ENCODE measurements at regions not wholly inside any gene's neighbourhood (a gene's known extent, or its start where the extent isn't known, plus 50 kb on each side); places are given as distances from the start of the nearest gene placed in this dataset.
A peak's percentile ranks its signal among the peaks of the same experiment; 100 is the strongest.

DNA sequence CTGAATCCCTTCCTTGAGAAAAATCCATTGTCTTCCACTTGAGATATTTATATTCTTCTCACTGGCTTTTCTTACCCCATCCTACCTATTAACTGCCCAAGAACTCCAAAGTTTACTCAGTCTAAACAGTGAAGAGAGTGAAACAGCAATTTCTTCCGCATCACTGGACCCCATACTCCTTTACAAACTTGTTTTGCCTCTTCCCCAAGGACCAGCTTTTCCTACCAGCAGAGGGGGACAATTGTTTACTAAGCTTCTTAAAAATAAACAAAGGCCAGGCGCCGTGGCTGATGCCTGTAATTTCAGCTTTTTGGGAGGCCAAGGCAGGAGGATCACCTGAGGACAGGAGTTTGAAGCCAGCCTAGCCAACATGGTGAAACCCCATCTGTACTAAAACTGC, 52.0 kb downstream of the LRATD1 start:
- no peaks in the 10 kb centered on the region for H3K9me3 ChIP-seq (ENCODE audit: control insufficient read depth, insufficient read depth, low read length)
- H3K36me3 ChIP-seq (ENCODE audit: control insufficient read depth, insufficient read depth, low read length), result no peaks in the 10 kb centered on the region
- no peaks in the 10 kb centered on the region for H3K4me1 ChIP-seq (ENCODE audit: control insufficient read depth, insufficient read depth, low read length)
- no peaks in the 10 kb centered on the region for H3K27me3 ChIP-seq (ENCODE audit: control insufficient read depth, insufficient read depth, low read length)
- no peak for DNase-seq (ENCODE audit: low read depth in 4 of 6, low spot score in 6 of 6)
- 85% methylated on average over 3 of the region's 3 CpGs for WGBS (ENCODE audit: insufficient coverage)
- no peak overlapping the region for H3K27ac ChIP-seq (ENCODE audit: low read depth, low read length)
- H3K4me3 ChIP-seq (ENCODE audit: low read depth, low read length), result no peak overlapping the region

DNA sequence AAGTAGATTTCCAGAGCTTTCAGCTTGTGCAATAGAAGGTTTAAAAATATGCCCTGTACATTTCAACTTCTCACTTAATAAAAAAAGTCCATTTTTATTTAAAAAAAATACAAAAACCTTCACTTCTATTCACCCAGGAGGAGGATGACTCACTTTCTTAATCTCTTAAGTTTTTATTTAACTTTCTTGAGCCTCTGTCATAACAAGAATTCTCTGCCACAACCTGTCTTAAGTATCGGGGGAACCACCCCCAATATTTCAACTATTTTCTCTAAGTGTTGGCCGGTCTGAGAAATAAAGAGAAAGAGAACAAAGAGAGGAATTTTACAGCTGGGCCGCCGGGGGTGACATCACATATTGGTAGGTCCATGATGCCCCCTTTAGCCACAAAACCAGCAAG, 58.4 kb downstream of the LRATD1 start:
- no CpG with 5 or more reads among the region's 4 CpGs for WGBS (ENCODE audit: insufficient coverage)
- Histone ChIP-seq H3K27ac (ENCODE audit: low read depth, low read length) (no peak overlapping the region), H3K36me3 (ENCODE audit: control insufficient read depth, insufficient read depth, low read length) (no peaks in the 10 kb centered on the region), H3K9me3 (ENCODE audit: control insufficient read depth, insufficient read depth, low read length) (no peaks in the 10 kb centered on the region), H3K4me1 (ENCODE audit: control insufficient read depth, insufficient read depth, low read length) (no peaks in the 10 kb centered on the region), H3K4me3 (ENCODE audit: low read depth, low read length) (no peak overlapping the region), H3K27me3 (ENCODE audit: control insufficient read depth, insufficient read depth, low read length) (no peaks in the 10 kb centered on the region)
- DNase-seq (ENCODE audit: low read depth in 4 of 6, low spot score in 6 of 6), result no peak

DNA sequence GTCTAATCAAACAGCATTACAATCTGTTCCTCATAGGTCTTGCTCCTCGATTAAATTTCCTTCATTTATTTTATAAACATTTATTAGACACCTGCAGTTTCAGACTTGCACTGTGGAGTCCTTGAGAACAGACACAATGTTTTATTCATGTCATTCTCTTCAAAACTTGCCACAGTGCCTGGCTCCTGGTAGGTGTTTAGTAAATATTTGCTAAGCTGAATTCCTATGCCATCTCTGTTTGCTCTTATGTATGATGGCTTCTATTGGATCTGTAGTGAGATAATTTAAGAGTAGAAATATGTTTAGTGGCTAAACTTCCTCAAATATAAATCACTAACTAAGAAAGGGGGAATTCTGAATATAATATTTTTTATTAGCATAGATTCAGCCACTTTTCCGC, 61.4 kb downstream of the LRATD1 start:
- no peak overlapping the region for H3K27ac ChIP-seq (ENCODE audit: low read depth, low read length)
- 88% methylated on average over 1 of the region's 2 CpGs for WGBS (ENCODE audit: insufficient coverage)
- no peak for DNase-seq (ENCODE audit: low read depth in 4 of 6, low spot score in 6 of 6)
- no peaks in the 10 kb centered on the region for H3K9me3 ChIP-seq (ENCODE audit: control insufficient read depth, insufficient read depth, low read length)
- no peak overlapping the region for H3K4me3 ChIP-seq (ENCODE audit: low read depth, low read length)
- no peaks in the 10 kb centered on the region for H3K36me3 ChIP-seq (ENCODE audit: control insufficient read depth, insufficient read depth, low read length)
- no peaks in the 10 kb centered on the region for H3K4me1 ChIP-seq (ENCODE audit: control insufficient read depth, insufficient read depth, low read length)
- no peaks in the 10 kb centered on the region for H3K27me3 ChIP-seq (ENCODE audit: control insufficient read depth, insufficient read depth, low read length)

- WGBS (ENCODE audit: insufficient coverage), result 100% methylated on average over 1 of the region's 2 CpGs
- Histone ChIP-seq H3K27me3 (ENCODE audit: control insufficient read depth, insufficient read depth, low read length) (no peaks in the 10 kb centered on the region), H3K9me3 (ENCODE audit: control insufficient read depth, insufficient read depth, low read length) (no peaks in the 10 kb centered on the region), H3K4me1 (ENCODE audit: control insufficient read depth, insufficient read depth, low read length) (no peaks in the 10 kb centered on the region), H3K36me3 (ENCODE audit: control insufficient read depth, insufficient read depth, low read length) (no peaks in the 10 kb centered on the region), H3K27ac (ENCODE audit: low read depth, low read length) (no peak overlapping the region), H3K4me3 (ENCODE audit: low read depth, low read length) (no peak overlapping the region)
- DNase-seq (ENCODE audit: low read depth in 4 of 6, low spot score in 6 of 6), result no peak
These were observed 68.2 kb downstream of the LRATD1 start for GRCh38 chr2:14700753-14701152.

DNA sequence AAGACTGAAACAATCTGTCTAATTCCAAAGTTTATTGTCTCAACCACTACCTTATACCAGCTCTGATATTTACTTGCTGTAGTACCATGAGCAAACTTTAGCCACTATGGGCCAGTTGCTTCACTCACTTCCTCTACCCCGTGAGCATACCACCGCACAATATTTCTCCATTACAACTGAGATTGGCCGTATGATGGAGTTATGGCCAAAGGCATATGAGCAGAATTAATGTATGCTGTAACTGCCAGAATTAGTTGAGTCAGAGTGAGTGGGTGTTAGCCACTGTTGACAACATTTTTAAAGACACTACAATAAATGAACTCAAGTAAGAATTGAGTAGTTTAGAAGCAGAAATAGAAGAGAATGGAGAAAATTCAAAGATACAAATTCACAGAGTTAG, 69.7 kb downstream of the LRATD1 start:
- H3K27me3 ChIP-seq (ENCODE audit: control insufficient read depth, insufficient read depth, low read length), result no peaks in the 10 kb centered on the region
- no peak for DNase-seq (ENCODE audit: low read depth in 4 of 6, low spot score in 6 of 6)
- no peaks in the 10 kb centered on the region for H3K4me1 ChIP-seq (ENCODE audit: control insufficient read depth, insufficient read depth, low read length)
- no peak overlapping the region for H3K27ac ChIP-seq (ENCODE audit: low read depth, low read length)
- H3K9me3 ChIP-seq (ENCODE audit: control insufficient read depth, insufficient read depth, low read length), result no peaks in the 10 kb centered on the region
- H3K36me3 ChIP-seq (ENCODE audit: control insufficient read depth, insufficient read depth, low read length), result no peaks in the 10 kb centered on the region
- no CpG with 5 or more reads among the region's 3 CpGs for WGBS (ENCODE audit: insufficient coverage)
- no peak overlapping the region for H3K4me3 ChIP-seq (ENCODE audit: low read depth, low read length)

- H3K9me3 ChIP-seq (ENCODE audit: control insufficient read depth, insufficient read depth, low read length), result no peaks in the 10 kb centered on the region
- DNase-seq (ENCODE audit: low read depth in 4 of 6, low spot score in 6 of 6), result no peak
- H3K27ac ChIP-seq (ENCODE audit: low read depth, low read length), result no peak overlapping the region
- H3K36me3 ChIP-seq (ENCODE audit: control insufficient read depth, insufficient read depth, low read length), result no peaks in the 10 kb centered on the region
- no peaks in the 10 kb centered on the region for H3K27me3 ChIP-seq (ENCODE audit: control insufficient read depth, insufficient read depth, low read length)
- H3K4me1 ChIP-seq (ENCODE audit: control insufficient read depth, insufficient read depth, low read length), result no peaks in the 10 kb centered on the region
- WGBS (ENCODE audit: insufficient coverage), result 80% methylated on average over 1 of the region's 1 CpG
- H3K4me3 ChIP-seq (ENCODE audit: low read depth, low read length), result no peak overlapping the region
These were observed 73.7 kb downstream of the LRATD1 start for GRCh38 chr2:14706201-14706600.

DNA sequence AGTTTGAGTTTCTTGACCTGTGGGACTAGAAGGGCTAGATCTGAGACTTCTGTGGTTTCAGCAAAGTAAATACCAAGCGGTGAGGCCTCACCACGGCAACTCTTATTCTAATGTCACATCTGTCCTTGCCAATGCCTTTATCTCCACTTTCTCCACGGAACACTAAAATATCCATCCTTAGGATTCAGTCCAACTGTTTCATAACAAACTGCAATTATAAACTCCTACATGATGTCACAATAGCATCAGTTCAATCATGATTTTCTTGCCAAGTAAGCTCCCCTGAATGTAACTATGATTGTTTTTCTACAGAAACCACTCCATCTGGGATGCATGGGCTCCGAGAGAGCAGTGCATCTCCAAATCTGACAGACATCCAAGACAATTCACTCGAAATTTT, 79.6 kb downstream of the LRATD1 start:
- Histone ChIP-seq H3K4me3 (ENCODE audit: low read depth, low read length) (no peak overlapping the region), H3K27me3 (ENCODE audit: control insufficient read depth, insufficient read depth, low read length) (no peaks in the 10 kb centered on the region), H3K4me1 (ENCODE audit: control insufficient read depth, insufficient read depth, low read length) (no peaks in the 10 kb centered on the region), H3K27ac (ENCODE audit: low read depth, low read length) (no peak overlapping the region), H3K36me3 (ENCODE audit: control insufficient read depth, insufficient read depth, low read length) (no peaks in the 10 kb centered on the region), H3K9me3 (ENCODE audit: control insufficient read depth, insufficient read depth, low read length) (no peaks in the 10 kb centered on the region)
- WGBS (ENCODE audit: insufficient coverage), result 73% methylated on average over 4 of the region's 5 CpGs
- DNase-seq (ENCODE audit: low read depth in 4 of 6, low spot score in 6 of 6), result peak in 2 of 6 donors; percentile 43 to 72

DNA sequence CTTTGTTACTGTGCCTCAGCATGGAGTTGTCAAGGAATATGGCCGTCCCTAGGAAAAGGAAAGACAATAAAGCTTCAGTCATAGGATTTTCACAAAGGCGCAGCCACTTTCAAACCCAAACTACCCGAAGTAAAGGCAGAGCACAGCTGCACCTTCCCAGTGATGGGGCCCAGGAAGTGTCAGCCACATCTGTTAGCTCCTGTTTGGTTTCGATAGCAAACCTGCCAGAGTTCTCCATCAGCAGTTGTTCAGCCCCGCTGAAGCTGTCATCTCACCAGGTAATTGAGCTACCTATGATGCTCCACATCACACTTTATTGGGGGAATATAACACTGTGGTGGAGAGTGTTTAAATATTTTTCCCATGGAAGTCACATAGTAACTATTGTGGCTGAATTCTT, 80.7 kb downstream of the LRATD1 start:
- Histone ChIP-seq H3K4me1 (ENCODE audit: control insufficient read depth, insufficient read depth, low read length) (no peaks in the 10 kb centered on the region), H3K27ac (ENCODE audit: low read depth, low read length) (no peak overlapping the region), H3K27me3 (ENCODE audit: control insufficient read depth, insufficient read depth, low read length) (no peaks in the 10 kb centered on the region), H3K36me3 (ENCODE audit: control insufficient read depth, insufficient read depth, low read length) (no peaks in the 10 kb centered on the region), H3K9me3 (ENCODE audit: control insufficient read depth, insufficient read depth, low read length) (no peaks in the 10 kb centered on the region), H3K4me3 (ENCODE audit: low read depth, low read length) (no peak overlapping the region)
- 67% methylated on average over 2 of the region's 5 CpGs for WGBS (ENCODE audit: insufficient coverage)
- no peak for DNase-seq (ENCODE audit: low read depth in 4 of 6, low spot score in 6 of 6)

GRCh38 chr2:14715600-14715999, 83.1 kb downstream of the LRATD1 start:
- Histone ChIP-seq H3K4me3 (ENCODE audit: low read depth, low read length) (no peak overlapping the region), H3K27me3 (ENCODE audit: control insufficient read depth, insufficient read depth, low read length) (no peaks in the 10 kb centered on the region), H3K4me1 (ENCODE audit: control insufficient read depth, insufficient read depth, low read length) (no peaks in the 10 kb centered on the region), H3K27ac (ENCODE audit: low read depth, low read length) (no peak overlapping the region), H3K36me3 (ENCODE audit: control insufficient read depth, insufficient read depth, low read length) (no peaks in the 10 kb centered on the region), H3K9me3 (ENCODE audit: control insufficient read depth, insufficient read depth, low read length) (no peaks in the 10 kb centered on the region)
- WGBS (ENCODE audit: insufficient coverage), result no CpG with 5 or more reads among the region's 1 CpG
- no peak for DNase-seq (ENCODE audit: low read depth in 4 of 6, low spot score in 6 of 6)

GRCh38 chr2:14716319-14716718, 83.8 kb downstream of the LRATD1 start:
- no peaks in the 10 kb centered on the region for H3K4me1 ChIP-seq (ENCODE audit: control insufficient read depth, insufficient read depth, low read length)
- 29% methylated on average over 1 of the region's 1 CpG for WGBS (ENCODE audit: insufficient coverage)
- no peak overlapping the region for H3K27ac ChIP-seq (ENCODE audit: low read depth, low read length)
- DNase-seq (ENCODE audit: low read depth in 4 of 6, low spot score in 6 of 6), result peak in 1 of 6 donors; percentile 23
- H3K9me3 ChIP-seq (ENCODE audit: control insufficient read depth, insufficient read depth, low read length), result no peaks in the 10 kb centered on the region
- no peak overlapping the region for H3K4me3 ChIP-seq (ENCODE audit: low read depth, low read length)
- no peaks in the 10 kb centered on the region for H3K27me3 ChIP-seq (ENCODE audit: control insufficient read depth, insufficient read depth, low read length)
- H3K36me3 ChIP-seq (ENCODE audit: control insufficient read depth, insufficient read depth, low read length), result no peaks in the 10 kb centered on the region

Measured in spinal cord (tissue), 9 donors.